ENCODE measurements at regions not wholly inside any gene's neighbourhood (a gene's known extent, or its start where the extent isn't known, plus 50 kb on each side); places are given as distances from the start of the nearest gene placed in this dataset.
"Not testable (repeated sequence)": the region's sequence is repeated elsewhere in the genome, so short reads cannot be mapped to it uniquely, and the experiment has no call there.

- Mint-ChIP-seq H3K9me3 (no peaks in the 10 kb centered on the region), H3K27me3 (no peaks in the 10 kb centered on the region), H3K4me1 (no peaks in the 10 kb centered on the region), H3K27ac (no peak overlapping the region), H3K36me3 (no peaks in the 10 kb centered on the region), H3K4me3 (no peak overlapping the region)
- H3K4me1 ChIP-seq (ENCODE audit: control insufficient read depth in 1 of 2, extremely low read depth in 1 of 2, insufficient read depth in 2 of 2, low read length in 2 of 2), result no peaks in the 10 kb centered on the region
- H3K9me3 ChIP-seq, result no peaks in the 10 kb centered on the region
- WGBS (ENCODE audit: insufficient coverage), result 93% methylated on average over 2 of the region's 2 CpGs
- POLR2A ChIA-PET, result interaction anchor here in 1 of 2 donors (0.7 kb wide), 1 partner anchor 17 kb away, joined by 3 read pairs; no protein-coding TSS in a partner anchor
- no peak overlapping the region for H3K27ac ChIP-seq (ENCODE audit: low read length)
- H3K27me3 ChIP-seq (replicated peaks in 1 of 2; ENCODE audit: control insufficient read depth in 2 of 2, extremely low read depth in 1 of 2, insufficient read depth in 2 of 2, low read length in 1 of 2), result no peaks in the 10 kb centered on the region
- ATAC-seq (replicated peaks in 1 of 4) (no peak), DNase-seq (no peak)
- no peaks in the 10 kb centered on the region for H3K36me3 ChIP-seq (ENCODE audit: control insufficient read depth in 2 of 2, extremely low read depth in 1 of 2, insufficient read depth in 1 of 2, low read length in 1 of 2)
- CTCF ChIA-PET, result no interaction called here
- no peak overlapping the region for H3K4me3 ChIP-seq (ENCODE audit: control insufficient read depth in 1 of 2, extremely low read depth in 1 of 2, low read length in 1 of 2)
Observed at GRCh38 chr6:140269591-140270165, 895.2 kb upstream of the CITED2 start.

- H3K4me3 Mint-ChIP-seq, result no peak overlapping the region
- WGBS (ENCODE audit: insufficient coverage), result no CpG with 5 or more reads among the region's 3 CpGs
- no peak overlapping the region for H3K4me3 ChIP-seq (ENCODE audit: control insufficient read depth in 1 of 2, extremely low read depth in 1 of 2, low read length in 1 of 2)
- no peaks in the 10 kb centered on the region for H3K4me1 Mint-ChIP-seq
- ATAC-seq (replicated peaks in 1 of 4), result no peak
- H3K9me3 Mint-ChIP-seq, result no peaks in the 10 kb centered on the region
- H3K36me3 Mint-ChIP-seq, result no peaks in the 10 kb centered on the region
- no peaks in the 10 kb centered on the region for H3K4me1 ChIP-seq (ENCODE audit: control insufficient read depth in 1 of 2, extremely low read depth in 1 of 2, insufficient read depth in 2 of 2, low read length in 2 of 2)
- H3K9me3 ChIP-seq, result no peaks in the 10 kb centered on the region
- H3K36me3 ChIP-seq (ENCODE audit: control insufficient read depth in 2 of 2, extremely low read depth in 1 of 2, insufficient read depth in 1 of 2, low read length in 1 of 2), result no peaks in the 10 kb centered on the region
- no peak overlapping the region for H3K27ac ChIP-seq (ENCODE audit: low read length)
- peaks cover 0 to 5% of the 10 kb centered on the region in 2 donors for H3K27me3 Mint-ChIP-seq
- POLR2A ChIA-PET, result no interaction called here
- DNase-seq, result no peak
- CTCF ChIA-PET, result no interaction called here
- H3K27ac Mint-ChIP-seq, result no peak overlapping the region
- H3K27me3 ChIP-seq (replicated peaks in 1 of 2; ENCODE audit: control insufficient read depth in 2 of 2, extremely low read depth in 1 of 2, insufficient read depth in 2 of 2, low read length in 1 of 2), result no peaks in the 10 kb centered on the region
Observed at GRCh38 chr6:140264431-140264830, 890.0 kb upstream of the CITED2 start.

GRCh38 chr6:140258302-140258701 is 883.9 kb upstream of the CITED2 start:
- H3K36me3 Mint-ChIP-seq; H3K36me3 ChIP-seq (ENCODE audit: control insufficient read depth in 2 of 2, extremely low read depth in 1 of 2, insufficient read depth in 1 of 2, low read length in 1 of 2); H3K4me1 ChIP-seq (ENCODE audit: control insufficient read depth in 1 of 2, extremely low read depth in 1 of 2, insufficient read depth in 2 of 2, low read length in 2 of 2); H3K27me3 ChIP-seq (replicated peaks in 1 of 2; ENCODE audit: control insufficient read depth in 2 of 2, extremely low read depth in 1 of 2, insufficient read depth in 2 of 2, low read length in 1 of 2); H3K4me1 Mint-ChIP-seq; H3K27me3 Mint-ChIP-seq; CTCF ChIA-PET; H3K9me3 Mint-ChIP-seq; H3K9me3 ChIP-seq; DNase-seq; H3K27ac ChIP-seq (ENCODE audit: low read length); H3K4me3 Mint-ChIP-seq; POLR2A ChIA-PET; H3K27ac Mint-ChIP-seq; H3K4me3 ChIP-seq (ENCODE audit: control insufficient read depth in 1 of 2, extremely low read depth in 1 of 2, low read length in 1 of 2); ATAC-seq (replicated peaks in 1 of 4): not testable (repeated sequence)
- 80% methylated on average over 1 of the region's 6 CpGs for WGBS (ENCODE audit: insufficient coverage)

GRCh38 chr6:140256248-140256647 is 881.8 kb upstream of the CITED2 start:
- DNase-seq, result no peak
- no peak overlapping the region for H3K27ac ChIP-seq (ENCODE audit: low read length)
- Mint-ChIP-seq H3K36me3 (no peaks in the 10 kb centered on the region), H3K4me3 (no peak overlapping the region), H3K4me1 (no peaks in the 10 kb centered on the region), H3K27me3 (peaks cover 1 to 5% of the 10 kb centered on the region in 2 donors), H3K27ac (no peak overlapping the region), H3K9me3 (no peaks in the 10 kb centered on the region)
- no peak for ATAC-seq (replicated peaks in 1 of 4)
- ChIA-PET CTCF (no interaction called here), POLR2A (no interaction called here)
- no CpG with 5 or more reads among the region's 2 CpGs for WGBS (ENCODE audit: insufficient coverage)
- H3K9me3 ChIP-seq, result no peaks in the 10 kb centered on the region
- H3K27me3 ChIP-seq (replicated peaks in 1 of 2; ENCODE audit: control insufficient read depth in 2 of 2, extremely low read depth in 1 of 2, insufficient read depth in 2 of 2, low read length in 1 of 2), result no peaks in the 10 kb centered on the region
- no peaks in the 10 kb centered on the region for H3K36me3 ChIP-seq (ENCODE audit: control insufficient read depth in 2 of 2, extremely low read depth in 1 of 2, insufficient read depth in 1 of 2, low read length in 1 of 2)
- H3K4me1 ChIP-seq (ENCODE audit: control insufficient read depth in 1 of 2, extremely low read depth in 1 of 2, insufficient read depth in 2 of 2, low read length in 2 of 2), result no peaks in the 10 kb centered on the region
- H3K4me3 ChIP-seq (ENCODE audit: control insufficient read depth in 1 of 2, extremely low read depth in 1 of 2, low read length in 1 of 2), result no peak overlapping the region

GRCh38 chr6:140253096-140253495 is 878.6 kb upstream of the CITED2 start:
- no peaks in the 10 kb centered on the region for H3K4me1 Mint-ChIP-seq
- H3K4me3 Mint-ChIP-seq, result no peak overlapping the region
- Histone ChIP-seq H3K36me3 (ENCODE audit: control insufficient read depth in 2 of 2, extremely low read depth in 1 of 2, insufficient read depth in 1 of 2, low read length in 1 of 2) (no peaks in the 10 kb centered on the region), H3K27me3 (replicated peaks in 1 of 2; ENCODE audit: control insufficient read depth in 2 of 2, extremely low read depth in 1 of 2, insufficient read depth in 2 of 2, low read length in 1 of 2) (no peaks in the 10 kb centered on the region), H3K4me3 (ENCODE audit: control insufficient read depth in 1 of 2, extremely low read depth in 1 of 2, low read length in 1 of 2) (no peak overlapping the region), H3K9me3 (no peaks in the 10 kb centered on the region), H3K27ac (ENCODE audit: low read length) (no peak overlapping the region), H3K4me1 (ENCODE audit: control insufficient read depth in 1 of 2, extremely low read depth in 1 of 2, insufficient read depth in 2 of 2, low read length in 2 of 2) (no peaks in the 10 kb centered on the region)
- no peak overlapping the region for H3K27ac Mint-ChIP-seq
- ATAC-seq (replicated peaks in 1 of 4) (no peak), DNase-seq (no peak)
- 50% methylated on average over 1 of the region's 1 CpG for WGBS (ENCODE audit: insufficient coverage)
- no peaks in the 10 kb centered on the region for H3K9me3 Mint-ChIP-seq
- H3K36me3 Mint-ChIP-seq, result no peaks in the 10 kb centered on the region
- peaks cover 3 to 4% of the 10 kb centered on the region in 2 donors for H3K27me3 Mint-ChIP-seq
- ChIA-PET CTCF (no interaction called here), POLR2A (interaction anchor here in 1 of 2 donors (0.5 kb wide), 1 partner anchor 16 kb away, joined by 3 read pairs; no protein-coding TSS in a partner anchor)

GRCh38 chr6:140252099-140252498 is 877.7 kb upstream of the CITED2 start:
- Histone ChIP-seq H3K4me3 (ENCODE audit: control insufficient read depth in 1 of 2, extremely low read depth in 1 of 2, low read length in 1 of 2) (no peak overlapping the region), H3K4me1 (ENCODE audit: control insufficient read depth in 1 of 2, extremely low read depth in 1 of 2, insufficient read depth in 2 of 2, low read length in 2 of 2) (no peaks in the 10 kb centered on the region), H3K27me3 (replicated peaks in 1 of 2; ENCODE audit: control insufficient read depth in 2 of 2, extremely low read depth in 1 of 2, insufficient read depth in 2 of 2, low read length in 1 of 2) (no peaks in the 10 kb centered on the region), H3K27ac (ENCODE audit: low read length) (no peak overlapping the region), H3K9me3 (no peaks in the 10 kb centered on the region), H3K36me3 (ENCODE audit: control insufficient read depth in 2 of 2, extremely low read depth in 1 of 2, insufficient read depth in 1 of 2, low read length in 1 of 2) (no peaks in the 10 kb centered on the region)
- POLR2A ChIA-PET, result no interaction called here
- no peak overlapping the region for H3K4me3 Mint-ChIP-seq
- DNase-seq, result no peak
- ATAC-seq (replicated peaks in 1 of 4), result no peak
- CTCF ChIA-PET, result no interaction called here
- no peaks in the 10 kb centered on the region for H3K36me3 Mint-ChIP-seq
- no peaks in the 10 kb centered on the region for H3K4me1 Mint-ChIP-seq
- no CpG with 5 or more reads among the region's 2 CpGs for WGBS (ENCODE audit: insufficient coverage)
- H3K27ac Mint-ChIP-seq, result no peak overlapping the region
- H3K9me3 Mint-ChIP-seq, result no peaks in the 10 kb centered on the region
- H3K27me3 Mint-ChIP-seq, result peaks cover 3 to 11% of the 10 kb centered on the region in 2 donors

Measured in T-cell (primary cell).